GM10266 (cell line): ENCODE measurements at regions not wholly inside any gene's neighbourhood (a gene's known extent, or its start where the extent isn't known, plus 50 kb on each side); places are given as distances from the start of the nearest gene placed in this dataset.
A peak's percentile ranks its signal among the peaks of the same experiment; 100 is the strongest.

Experiments
- DNase-seq: peaks from one replicate; pipeline ENCODE4 v3.0.0; 2012; ENCODE audit errors: extremely low spot score
- CTCF ChIP-seq: IDR thresholded peaks from 2 replicates; pipeline ENCODE4 v1.5.1; 2012; ENCODE audit warnings: mild to moderate bottlenecking, low read depth; ENCODE audit not compliant: control insufficient read depth, insufficient read depth; ENCODE audit errors: missing control alignments

- DNase-seq = no peak
- no peak for TF ChIP-seq CTCF
Observed at GRCh38 chr11:71093783-71094182, 158.6 kb downstream of the SHANK2 start.

- TF ChIP-seq CTCF = no peak
Observed at GRCh38 chr11:71091506-71092265, 160.7 kb downstream of the SHANK2 start.

GRCh38 chr11:71089571-71089970 is 162.8 kb downstream of the SHANK2 start:
- no peak for TF ChIP-seq CTCF
- DNase-seq = no peak

More at GRCh38 chr11:71091506-71092265, 160.7 kb downstream of the SHANK2 start:
- no peak for DNase-seq

- DNase-seq = peak; percentile 41
Observed at GRCh38 chr11:71088314-71089215, 163.8 kb downstream of the SHANK2 start.

- DNase-seq = no peak
- TF ChIP-seq CTCF = peak; percentile 26
Observed at GRCh38 chr11:71086687-71087258, 165.6 kb downstream of the SHANK2 start.

- DNase-seq = no peak
- no peak for TF ChIP-seq CTCF
Observed at GRCh38 chr11:71084306-71085012, 167.9 kb downstream of the SHANK2 start.

- no peak for DNase-seq
- no peak for TF ChIP-seq CTCF
Observed at GRCh38 chr11:71083105-71083504, 169.3 kb downstream of the SHANK2 start.
